Inflammatory macrophage treated with lipopolysaccharide for 1 hour (primary cell): ENCODE measurements at regions not wholly inside any gene's neighbourhood (a gene's known extent, or its start where the extent isn't known, plus 50 kb on each side); places are given as distances from the start of the nearest gene placed in this dataset.

ENCODE experiments used
- DNase-seq, 2 donors: peaks; one replicate each; pipeline ENCODE4 v3.0.0-alpha.2; 2020 to 2022

DNA sequence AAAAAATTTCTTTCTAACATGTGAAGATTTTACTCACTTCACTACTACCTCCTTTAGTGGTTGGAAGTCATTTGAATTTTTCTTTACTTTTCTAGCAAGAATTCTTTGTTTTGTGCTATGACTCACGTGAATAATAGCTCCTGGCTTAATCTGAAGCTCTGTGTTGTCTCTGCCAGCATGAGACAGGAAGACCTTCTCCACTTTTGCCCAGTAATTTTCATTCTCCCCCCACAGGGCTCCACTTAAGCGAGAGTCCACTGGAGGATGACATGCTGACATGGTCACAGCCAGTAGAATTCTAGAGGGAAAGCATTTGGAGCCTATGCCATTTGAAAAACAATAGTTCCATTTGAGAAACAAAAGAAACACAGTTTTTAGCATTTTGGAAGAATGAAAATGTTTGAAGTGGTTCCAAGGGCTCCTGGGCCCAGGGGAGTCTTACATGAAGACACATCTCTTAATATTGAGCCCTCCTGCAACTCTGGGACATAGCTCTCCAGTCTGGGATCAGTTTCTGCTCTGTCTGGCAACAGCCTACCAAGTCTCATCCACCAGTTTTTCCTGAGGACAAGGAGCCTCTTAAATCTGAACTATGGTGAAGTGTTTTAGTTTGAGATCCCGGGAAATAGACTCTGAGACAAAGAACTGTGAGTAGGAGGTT lies 231.4 kb downstream of the PAX1 start:
- no peak for DNase-seq

DNA sequence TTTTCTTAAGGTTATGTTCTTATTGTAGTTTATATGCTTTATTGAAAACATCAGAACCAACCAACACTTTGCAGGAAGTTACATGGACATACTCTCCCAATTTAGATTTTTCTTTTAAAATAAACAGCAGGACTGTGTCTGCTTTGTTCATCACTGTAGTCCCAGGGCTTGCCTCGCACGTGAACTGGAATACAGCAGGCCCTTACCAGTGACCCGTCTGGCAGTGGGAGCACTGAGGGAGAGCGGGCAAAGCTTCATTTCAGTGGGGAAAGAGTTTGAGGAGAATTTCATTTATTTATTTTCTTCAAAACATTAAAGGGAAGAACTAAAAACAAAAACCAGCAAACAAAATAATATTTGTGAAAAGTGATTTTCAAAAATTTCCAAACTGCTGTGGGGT lies 230.8 kb downstream of the PAX1 start:
- no peak for DNase-seq

DNA sequence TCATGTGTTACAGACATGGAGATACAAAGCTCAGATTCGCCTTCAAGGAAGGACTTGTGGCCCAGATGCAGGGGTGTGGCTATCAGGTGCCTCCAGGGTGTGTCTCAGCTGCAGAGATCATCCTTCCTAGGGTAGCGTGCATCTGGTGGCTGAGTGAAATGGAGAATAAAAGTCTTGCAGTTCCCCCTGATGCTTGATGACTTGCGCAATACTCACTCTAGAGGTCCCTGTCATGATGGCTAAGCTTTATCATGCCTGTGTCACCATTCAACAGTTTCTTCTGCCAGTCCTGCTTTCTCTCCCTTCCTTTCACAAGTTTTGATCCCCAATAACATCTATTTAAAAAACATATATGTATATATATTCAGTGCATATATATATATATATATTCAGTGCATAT lies 228.1 kb downstream of the PAX1 start:
- no peak for DNase-seq

DNA sequence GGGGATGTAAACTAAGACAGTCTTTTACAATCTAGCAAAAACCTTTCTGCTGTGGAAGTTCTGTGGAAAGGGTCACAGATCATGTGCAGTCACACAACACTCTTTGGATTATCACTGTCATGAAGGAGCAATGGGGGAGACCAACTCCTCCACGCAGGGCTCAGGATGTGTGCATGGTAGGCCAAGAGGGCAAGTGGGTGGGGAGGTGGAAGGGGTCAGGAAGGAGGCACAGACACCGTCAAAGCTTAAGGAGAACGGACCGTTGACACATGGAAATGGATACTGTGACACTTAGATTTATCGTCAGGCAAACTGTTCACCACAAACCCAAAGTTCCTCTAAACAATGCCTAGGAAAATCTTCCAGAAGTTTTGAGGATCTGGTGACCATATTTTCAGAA lies 215.8 kb downstream of the PAX1 start:
- no peak for DNase-seq

DNA sequence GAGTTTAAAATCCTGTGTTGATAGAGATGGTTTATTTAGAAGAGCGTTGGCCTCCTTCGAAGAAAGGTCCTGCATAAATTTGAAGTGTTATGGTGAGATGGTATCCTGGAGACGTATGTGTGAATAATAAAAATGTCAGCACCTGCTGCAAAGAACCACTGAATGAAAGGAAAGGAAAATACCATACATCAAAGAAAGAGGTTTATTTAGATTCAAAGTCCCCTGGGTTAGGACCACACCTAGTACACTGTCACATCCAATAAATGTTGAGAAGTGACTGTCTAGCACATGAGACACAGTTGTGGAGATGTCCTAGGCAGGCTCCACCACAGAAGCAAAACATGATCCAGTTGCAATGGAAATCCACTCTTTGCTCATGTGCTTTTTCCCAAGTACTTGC lies 214.7 kb downstream of the PAX1 start:
- DNase-seq: no peak

DNA sequence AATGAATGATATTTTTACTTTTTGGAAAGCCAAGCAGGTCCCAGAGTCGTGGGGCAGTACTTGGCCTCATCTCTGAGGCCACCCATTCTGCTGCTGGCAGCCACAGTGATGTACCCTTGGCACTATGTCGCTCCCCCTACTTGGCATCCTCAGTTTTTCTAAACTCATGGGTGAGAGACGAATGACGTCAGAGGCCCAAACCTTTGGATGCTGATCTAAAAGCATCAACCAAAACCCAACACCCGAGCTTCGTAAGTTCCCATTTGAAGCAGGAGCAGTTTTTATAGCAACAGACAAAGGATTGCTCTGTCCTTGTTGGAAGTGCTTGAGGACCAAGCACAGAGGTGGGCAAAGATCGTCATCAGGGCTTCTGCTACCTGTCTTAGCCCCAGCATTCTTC lies 212.9 kb downstream of the PAX1 start:
- DNase-seq: no peak

DNA sequence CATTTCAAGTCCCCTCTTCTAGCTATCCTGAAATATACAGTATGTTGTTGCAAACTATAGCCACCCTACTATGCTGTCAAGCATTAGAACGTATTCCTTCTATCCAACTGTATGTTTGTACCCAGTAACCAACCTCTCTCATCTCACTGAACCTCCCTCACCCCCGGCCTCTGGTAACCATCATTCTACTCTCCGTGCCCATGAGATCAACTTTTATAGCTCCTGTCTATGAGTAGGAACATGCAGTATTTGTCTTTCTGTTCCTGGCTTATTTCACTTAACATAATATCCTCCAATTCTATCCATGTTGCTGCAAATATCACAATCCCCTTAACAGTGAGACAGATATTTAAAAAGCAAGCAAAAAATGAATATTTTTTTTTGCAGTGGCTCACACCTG lies 196.9 kb downstream of the PAX1 start:
- no peak for DNase-seq

DNA sequence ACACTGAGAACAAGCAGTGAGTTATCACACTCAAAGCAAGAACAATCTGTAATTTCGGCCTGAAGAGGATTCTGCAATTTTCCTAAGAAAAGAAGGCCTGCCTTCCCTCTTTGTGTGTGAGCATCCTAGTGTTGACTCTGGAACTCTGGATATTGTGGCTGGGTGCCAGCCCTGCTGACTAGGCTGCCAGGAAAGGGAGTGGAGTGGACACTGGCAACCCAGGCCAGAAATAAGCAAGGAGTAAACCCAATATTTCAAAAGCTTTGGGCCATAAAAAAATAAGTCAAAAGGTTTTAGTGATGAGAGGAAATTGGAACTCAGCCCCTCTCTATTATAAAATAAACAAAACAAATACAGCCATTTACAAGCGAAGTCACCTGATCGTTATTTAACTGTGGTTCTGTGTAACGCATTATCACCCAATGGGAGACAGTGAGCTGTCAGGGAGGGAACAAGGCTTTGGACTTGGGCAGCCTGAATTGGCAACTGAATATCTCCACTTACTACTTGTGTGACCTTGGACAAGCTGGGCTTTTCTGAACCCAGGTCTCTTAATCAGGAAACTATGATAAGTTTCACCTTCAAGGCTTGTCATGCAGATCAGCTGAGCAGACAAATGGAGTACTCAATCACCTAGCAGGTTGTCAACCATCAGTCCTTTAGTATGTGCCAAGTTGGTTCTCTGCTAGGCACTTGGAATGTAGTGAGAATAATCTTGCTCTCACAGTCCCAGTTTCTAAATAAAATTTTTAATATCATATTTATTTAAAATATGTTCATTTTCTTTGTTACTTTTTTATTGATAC lies 196.2 kb downstream of the PAX1 start:
- no peak for DNase-seq

DNA sequence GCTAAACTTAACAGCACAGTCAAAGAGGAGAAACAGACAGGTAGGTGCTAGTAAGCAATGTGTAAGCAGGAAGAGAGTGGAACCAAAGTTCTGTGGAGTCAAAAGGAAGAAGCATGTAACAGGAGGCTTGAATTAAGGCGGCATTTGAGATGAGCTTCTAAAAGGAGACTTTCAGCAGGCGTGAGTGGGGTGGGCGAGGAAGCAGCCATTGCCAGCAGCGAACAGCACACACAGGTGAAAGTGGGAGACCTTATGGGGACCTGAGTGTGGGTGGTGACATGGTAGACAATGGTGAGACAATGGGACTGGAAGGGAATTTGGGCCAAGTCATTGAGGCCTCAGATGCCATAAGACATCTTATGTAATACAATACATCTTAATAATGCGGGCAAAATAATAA lies 195.0 kb downstream of the PAX1 start:
- no peak for DNase-seq

DNA sequence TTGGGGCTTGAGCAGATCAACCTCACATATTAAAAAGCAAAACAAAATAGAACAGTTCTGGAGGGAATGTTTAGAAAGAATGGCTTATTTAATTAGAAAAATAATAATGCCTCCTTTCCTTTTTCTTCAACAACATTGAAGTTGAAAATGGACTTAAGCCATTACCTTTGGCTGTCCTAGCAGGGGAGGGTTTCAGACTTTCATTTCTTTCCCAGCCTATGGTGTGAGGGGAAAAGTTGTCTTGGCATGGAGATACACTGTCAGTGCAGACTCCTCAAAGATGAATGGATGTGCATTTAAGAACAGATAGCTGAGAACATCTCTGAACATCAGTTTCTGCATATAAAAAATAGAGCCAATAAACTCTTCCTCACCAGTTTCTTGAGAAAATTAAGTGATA lies 169.5 kb downstream of the PAX1 start:
- DNase-seq: no peak

DNA sequence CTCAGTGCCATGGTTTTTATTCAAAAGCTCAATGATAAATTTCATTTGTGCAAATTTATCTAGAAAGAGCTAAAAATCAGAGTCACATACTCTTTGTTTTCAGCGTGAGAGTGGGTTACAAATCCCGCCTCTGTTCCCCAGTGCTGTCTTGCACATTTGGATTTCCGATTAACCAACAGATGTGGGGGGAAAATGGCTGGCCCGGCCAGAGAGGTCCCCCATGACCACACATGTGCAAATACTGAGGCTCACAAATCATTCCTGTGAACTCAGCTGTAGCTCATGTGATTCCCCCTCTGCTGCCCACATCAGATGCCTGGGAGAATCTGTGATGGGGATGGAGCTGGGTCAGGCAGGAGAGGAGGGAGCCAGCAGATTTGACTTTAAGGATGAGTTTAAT lies 168.7 kb downstream of the PAX1 start:
- no peak for DNase-seq

DNA sequence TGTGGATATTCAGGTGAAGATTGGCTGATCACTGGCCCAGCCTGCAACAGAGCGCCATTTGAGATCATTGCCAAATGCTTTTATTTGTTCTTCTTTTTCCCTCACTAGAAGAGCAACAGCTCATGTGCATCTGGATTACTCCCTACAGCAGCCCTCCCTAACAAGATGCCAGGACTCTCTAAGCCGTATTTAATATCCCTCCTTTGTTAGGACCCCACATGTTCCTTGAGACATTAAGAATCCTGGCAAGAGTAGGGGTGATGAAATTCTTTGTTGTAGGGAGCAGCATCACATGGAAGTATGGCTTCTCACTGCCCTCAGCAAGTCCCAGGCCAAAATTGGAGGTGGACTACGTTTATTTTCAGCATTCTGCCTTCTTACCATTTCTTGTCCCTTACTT lies 167.8 kb downstream of the PAX1 start:
- no peak for DNase-seq

DNA sequence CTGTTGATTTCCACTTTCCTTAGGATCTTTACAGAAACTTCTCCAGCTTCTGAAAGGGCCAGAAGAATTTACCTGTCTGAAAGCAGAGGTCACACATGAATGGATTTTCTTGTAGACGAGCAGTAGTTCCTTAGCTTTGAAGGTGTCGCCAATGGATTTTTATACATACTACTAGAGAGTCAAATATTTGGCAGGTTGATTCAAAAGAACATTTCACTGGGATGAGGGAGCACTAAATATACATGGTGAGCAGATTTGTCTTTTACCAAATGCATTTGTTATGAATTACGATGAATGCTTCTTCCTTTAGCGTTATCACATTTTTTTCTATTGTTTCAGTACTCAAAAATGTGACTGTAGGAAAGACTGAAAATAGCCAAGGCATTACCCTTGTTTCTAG lies 162.3 kb downstream of the PAX1 start:
- no peak for DNase-seq

DNA sequence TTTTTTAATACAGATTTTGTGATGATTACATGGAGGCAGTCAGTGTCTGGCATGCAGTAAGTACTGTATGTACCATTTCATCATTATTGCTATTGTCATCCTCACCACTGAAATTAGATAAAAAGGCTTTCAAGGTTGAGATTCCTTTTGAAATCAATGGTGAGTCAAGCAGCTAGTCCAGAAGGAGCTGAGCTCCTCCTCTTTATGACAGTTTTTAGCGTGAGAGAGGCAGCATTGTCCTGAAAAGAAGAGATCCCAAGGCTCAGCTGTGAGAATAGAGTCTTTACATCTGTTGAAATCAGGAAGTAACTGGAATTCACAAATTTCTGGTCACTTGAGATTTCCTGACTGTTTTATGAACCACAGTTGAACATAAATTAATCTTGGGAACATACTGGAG lies 161.9 kb downstream of the PAX1 start:
- DNase-seq: no peak

DNA sequence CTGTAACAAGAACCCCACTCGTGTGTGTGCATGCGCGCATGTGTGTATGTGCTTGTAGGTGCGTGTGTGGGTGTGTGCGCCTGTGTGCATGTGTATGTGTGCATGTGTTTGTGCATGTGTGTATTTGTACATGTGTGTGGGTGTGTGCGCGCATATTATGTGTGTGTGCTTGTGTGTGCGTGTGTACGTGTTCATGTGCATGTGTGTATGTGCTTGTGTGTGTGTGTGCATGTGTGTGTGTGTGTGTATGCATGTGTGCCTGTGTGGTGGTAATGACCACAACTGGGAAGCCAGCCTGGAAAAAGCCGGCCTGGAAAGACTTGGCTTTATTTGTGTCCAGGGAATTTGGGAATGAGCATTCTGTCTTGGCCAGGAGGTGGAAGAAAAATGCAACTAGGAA lies 157.5 kb downstream of the PAX1 start:
- DNase-seq: no peak

DNA sequence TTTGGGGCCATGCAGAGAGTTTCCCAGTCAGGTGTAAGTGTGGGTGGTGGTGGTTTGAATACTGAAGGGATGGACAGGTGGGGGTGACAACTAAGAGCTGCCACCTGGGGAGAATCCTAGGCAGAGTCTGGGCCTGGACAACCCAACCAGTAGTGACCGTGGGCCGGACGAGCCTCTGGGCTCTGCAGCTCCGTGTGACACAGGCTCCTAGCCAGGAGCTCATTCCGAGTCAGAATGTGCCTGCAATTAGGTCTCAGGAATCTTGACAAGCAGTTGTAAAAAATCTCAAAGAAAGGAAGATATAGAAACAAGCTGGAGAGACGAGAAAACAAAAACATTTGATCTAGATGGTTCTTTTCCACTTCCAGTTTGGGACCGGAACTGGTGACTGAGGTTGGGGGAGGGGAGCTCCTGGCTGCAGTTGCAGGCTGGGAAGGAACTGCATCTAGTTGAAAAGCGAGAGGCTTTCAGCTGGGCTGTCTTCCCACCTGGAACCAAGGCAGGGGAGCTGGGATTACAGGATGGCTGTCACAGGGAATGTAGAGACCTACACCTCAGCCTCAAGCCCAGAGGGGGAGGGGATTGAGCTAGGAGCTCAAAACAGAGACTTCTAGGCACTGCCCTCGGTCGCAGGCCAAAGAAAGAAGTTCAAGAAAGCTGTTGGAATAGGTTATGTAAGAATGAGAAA lies 156.9 kb downstream of the PAX1 start:
- DNase-seq: no peak

DNA sequence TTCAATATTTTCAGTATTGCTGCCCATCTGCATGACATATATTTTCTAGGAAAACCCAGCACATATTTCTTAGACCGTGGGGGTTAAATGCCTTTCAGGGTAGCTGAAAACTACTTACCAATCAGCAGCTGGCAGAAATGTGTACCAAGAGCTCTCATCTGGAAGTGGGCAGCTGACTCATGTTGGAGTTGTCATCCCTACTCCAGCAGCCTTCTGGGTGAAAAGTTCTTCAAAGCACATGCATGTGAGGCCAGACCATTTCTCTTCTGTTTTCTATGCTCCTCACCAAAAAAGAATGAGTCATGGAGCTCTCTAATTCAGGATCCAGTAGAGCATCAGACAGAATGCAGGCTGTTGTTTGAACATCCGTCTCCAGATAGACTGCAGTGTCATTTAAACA lies 135.5 kb downstream of the PAX1 start:
- no peak for DNase-seq

DNA sequence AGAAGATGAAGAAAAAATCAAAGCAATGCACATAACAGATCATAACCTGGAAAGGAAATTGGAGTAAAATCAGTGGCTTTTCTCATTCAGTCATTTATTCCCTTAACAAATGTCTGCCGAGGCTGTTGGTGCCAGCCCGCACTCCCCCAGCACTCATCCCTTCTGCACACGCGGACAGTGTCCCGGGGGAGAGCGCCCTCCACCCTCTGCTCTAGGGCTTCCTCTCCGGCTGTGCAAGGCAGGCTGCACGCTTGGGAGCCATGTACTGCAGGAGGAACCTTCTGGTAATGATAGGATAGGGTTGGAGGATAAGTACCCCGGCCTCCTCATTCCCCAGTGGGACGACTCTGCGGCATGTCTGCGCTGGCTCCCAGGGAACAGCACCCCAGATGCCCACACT lies 134.5 kb downstream of the PAX1 start:
- DNase-seq: no peak

DNA sequence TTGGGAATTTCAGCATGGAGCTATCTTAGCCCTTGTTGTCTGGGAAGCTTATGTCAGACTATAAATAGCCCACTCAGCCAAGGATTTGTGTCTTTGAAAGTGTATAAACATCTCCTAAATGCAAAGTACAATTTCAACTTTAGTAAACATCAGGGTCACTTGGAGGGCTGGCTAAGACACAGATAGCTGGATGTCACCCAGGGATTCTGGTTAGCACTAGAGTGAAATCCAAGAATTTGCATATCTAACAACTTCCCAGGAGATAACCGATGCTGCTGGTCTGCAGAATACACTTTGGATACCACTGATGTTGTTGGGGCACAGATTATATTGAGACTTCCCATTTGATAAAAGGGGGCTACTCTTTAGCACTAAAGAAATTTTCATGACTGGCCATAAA lies 130.9 kb downstream of the PAX1 start:
- DNase-seq: no peak

DNA sequence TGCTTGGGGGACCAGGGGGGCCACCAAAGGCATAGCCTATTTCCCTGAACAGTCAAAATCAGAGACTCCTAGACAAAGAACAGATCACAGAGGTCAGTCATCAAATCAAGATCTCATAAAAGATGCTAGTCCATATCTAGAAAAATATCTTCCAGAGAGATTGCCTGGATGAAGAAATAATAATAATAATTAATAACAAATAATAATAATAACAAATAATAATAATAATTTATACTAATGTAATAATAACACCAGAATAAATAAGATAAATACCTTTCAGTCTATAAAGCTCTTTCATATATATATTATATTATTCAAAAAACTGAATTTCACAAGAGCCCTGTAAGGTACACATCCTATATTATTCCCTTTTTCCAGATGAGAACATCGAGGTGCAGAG lies 129.6 kb downstream of the PAX1 start:
- no peak for DNase-seq

DNA sequence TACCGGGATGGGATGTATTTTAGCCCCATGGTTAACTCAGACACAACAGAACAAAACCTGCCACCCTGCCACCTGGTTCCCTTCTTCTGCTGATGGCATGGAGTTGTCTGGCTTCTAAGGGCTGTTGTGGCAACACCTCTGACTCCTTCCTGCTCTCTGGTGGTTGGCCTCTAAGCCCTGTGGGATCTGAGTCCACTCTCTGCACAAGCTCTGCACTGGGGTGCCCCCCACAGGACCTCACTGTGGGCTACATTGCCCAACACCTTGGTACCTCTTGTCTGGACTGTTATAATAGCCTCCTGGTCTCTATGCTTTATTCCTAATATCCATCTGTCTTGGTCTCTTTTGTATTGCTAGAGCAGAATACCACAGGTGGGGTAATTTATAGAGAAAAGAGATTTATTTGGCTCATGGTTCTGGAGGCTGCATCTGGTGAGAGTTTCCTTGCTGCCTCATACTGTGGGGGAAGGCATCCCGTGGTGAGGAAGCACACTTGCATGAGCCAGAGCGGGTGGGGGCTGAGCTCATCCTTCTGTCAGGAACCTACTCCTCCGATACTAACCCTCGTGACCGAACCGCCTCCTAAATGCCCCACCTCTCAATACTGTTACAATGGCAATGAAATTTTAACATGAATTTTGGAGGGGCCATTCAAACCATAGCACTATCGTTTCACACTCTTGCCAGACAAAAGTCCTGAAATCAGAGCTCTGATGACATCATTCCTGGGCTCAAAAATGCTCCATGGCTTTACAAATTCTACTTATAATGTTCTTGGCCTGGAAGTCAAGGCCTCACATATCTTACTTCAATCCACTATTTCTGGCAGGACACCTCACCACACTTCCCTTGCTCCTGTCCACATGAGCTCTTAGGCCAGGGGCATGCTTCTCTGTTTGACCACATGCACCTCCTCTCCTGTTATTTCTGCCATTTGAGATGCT lies 127.2 kb downstream of the PAX1 start:
- DNase-seq: no peak

DNA sequence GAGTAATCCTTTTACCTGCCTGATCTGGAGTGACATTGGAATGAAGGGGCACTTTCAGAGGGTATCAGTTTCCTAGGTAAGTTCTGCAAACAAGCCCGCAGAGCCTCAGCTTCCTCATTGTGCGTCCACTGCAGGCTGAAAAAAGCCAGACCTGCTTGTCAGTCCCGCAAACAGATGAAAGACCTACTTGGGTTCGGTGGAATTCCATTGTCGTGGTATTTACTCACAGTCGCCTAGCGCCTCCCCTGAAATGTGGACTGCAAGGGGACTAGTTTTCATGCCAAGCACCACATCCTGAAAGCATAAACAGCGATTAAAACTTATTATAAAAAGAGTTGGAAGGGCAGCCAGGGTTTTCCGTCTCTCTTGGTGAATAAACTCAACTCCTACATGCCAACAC lies 121.5 kb downstream of the PAX1 start:
- DNase-seq: no peak

DNA sequence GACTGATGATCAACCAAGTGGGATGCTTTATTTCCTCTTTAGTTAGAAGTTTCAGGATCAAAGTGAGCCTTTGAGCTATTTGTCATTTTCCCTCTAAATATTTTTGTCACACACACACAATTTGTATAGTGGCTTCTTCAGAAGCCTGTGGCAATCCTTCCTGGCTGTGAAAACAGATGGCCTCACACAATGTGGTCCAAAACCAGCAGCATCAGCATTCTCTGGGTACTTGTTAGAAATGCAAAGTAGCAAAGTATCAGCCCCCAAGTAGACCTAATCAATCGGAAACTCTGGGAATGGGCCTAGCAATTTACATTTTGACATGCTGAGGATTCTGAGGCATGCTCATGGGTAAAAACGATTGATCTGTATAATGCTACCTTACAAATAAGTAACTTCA lies 115.9 kb downstream of the PAX1 start:
- DNase-seq: no peak
